ENCODE measurements at regions not wholly inside any gene's neighbourhood (a gene's known extent, or its start where the extent isn't known, plus 50 kb on each side); places are given as distances from the start of the nearest gene placed in this dataset.

- DNase-seq (ENCODE audit: low read depth, low spot score): no peak
These were observed 250.7 kb upstream of the NOX3 start for GRCh38 chr6:155706341-155706740.

- DNase-seq (ENCODE audit: low read depth, low spot score): no peak
These were observed 245.7 kb upstream of the NOX3 start for GRCh38 chr6:155701342-155701741.

DNA sequence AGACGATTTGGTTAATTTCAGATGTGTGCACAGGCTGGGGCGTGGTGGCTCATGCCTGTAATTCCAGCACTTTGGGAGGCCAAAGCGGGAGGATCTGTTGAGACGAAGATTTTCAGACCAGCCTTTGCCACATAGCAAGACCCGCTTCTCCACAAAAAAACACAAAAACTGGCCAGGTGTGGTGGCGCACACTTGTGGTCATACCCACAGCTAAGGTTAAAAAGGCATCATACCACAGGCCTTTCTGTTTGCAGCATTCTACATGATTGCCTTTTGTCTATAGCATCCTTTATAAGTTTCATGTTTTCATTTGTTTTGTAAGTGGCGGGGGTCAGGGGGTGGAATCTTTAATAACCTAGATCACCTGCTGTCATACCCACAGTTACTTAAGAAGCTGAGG lies 239.9 kb upstream of the NOX3 start:
- no peak for DNase-seq (ENCODE audit: low read depth, low spot score)

GRCh38 chr6:155694419-155694790 lies 238.8 kb upstream of the NOX3 start:
- DNase-seq (ENCODE audit: low read depth, low spot score): no peak

- no peak for DNase-seq (ENCODE audit: low read depth, low spot score)
These were observed 238.2 kb upstream of the NOX3 start for GRCh38 chr6:155693573-155694418.

DNA sequence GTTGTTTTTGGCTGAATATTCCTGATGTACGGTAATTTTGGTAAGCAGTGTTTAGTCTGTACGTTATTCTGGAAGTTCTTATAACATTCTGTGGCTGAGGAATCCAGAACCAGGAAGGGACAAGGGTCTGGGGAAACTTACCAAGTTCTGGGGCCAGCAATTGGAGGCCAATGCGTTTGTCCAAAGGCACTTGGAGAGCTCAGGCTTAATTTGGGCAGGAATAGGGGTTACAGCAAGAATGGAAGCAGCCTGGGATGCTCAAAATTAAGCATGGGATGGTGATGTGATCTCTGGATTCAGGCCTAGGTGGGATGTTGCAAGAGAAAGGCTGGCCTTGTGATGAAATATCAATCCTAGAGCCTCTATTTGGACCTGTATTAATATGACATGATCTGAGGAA lies 235.2 kb upstream of the NOX3 start:
- no peak for DNase-seq (ENCODE audit: low read depth, low spot score)

DNA sequence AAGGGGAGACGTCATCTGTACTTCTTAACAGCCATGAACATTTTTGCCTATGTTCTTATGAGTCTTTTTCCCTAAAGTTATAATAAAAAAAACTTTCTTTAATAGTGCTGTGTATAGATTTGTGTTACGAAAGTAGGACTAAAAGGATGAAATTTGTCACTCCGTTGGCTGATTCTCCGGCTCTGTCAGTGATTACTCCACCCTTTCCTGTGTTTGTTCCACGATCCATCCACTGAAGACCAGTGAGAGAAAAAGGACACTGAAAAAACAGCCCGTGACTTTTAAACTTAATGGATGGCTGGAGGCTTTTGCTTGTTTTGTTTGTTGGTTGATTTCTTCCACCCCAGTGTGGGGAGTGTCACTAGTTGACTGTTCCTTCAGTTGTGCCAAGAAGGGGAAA lies 232.0 kb upstream of the NOX3 start:
- no peak for DNase-seq (ENCODE audit: low read depth, low spot score)

DNA sequence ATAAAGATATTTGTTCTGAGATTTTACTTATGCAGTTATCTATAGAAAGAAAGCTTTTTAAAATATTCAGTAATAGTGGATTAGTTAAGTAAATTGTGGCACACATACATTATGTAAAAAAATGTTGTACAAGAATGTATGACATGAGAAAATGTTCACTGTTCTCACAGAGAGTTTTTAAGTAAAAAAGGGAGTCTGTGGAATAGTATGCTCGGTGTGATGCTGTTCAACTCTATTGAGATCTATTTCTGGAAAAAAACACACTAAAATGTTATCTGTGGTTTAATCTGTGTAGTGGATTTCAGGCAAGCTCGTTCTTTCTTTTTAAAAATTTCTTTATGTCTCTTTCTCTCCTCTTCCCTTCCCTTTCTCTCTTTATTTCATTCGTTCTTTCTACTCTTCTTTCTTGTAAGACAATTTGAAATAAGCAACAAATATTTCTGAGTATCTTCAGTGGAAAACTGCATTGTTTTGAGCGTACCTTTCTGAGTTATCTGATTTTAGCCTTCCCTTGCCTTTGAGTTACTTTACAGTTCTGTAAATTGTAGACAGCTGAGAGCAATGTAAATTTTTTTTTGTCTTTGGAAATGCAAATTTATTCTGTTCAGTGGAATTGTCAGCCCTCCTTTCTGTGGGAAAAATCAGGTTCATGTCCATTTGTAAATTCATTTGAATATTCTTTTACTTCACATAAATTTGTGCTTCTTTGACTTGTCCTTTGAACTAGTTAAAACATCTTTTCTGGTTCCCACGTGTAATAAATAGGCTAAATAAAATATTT lies 229.0 kb upstream of the NOX3 start:
- no peak for DNase-seq (ENCODE audit: low read depth, low spot score)

- no peak for DNase-seq (ENCODE audit: low read depth, low spot score)
These were observed 222.7 kb upstream of the NOX3 start for GRCh38 chr6:155678361-155678760.

- DNase-seq (ENCODE audit: low read depth, low spot score): no peak
These were observed 220.7 kb upstream of the NOX3 start for GRCh38 chr6:155676346-155676745.

GRCh38 chr6:155670655-155671054 lies 215.0 kb upstream of the NOX3 start:
- no peak for DNase-seq (ENCODE audit: low read depth, low spot score)

GRCh38 chr6:155660251-155660977 lies 204.8 kb upstream of the NOX3 start:
- no peak for DNase-seq (ENCODE audit: low read depth, low spot score)

GRCh38 chr6:155656024-155656423 lies 200.4 kb upstream of the NOX3 start:
- no peak for DNase-seq (ENCODE audit: low read depth, low spot score)

DNA sequence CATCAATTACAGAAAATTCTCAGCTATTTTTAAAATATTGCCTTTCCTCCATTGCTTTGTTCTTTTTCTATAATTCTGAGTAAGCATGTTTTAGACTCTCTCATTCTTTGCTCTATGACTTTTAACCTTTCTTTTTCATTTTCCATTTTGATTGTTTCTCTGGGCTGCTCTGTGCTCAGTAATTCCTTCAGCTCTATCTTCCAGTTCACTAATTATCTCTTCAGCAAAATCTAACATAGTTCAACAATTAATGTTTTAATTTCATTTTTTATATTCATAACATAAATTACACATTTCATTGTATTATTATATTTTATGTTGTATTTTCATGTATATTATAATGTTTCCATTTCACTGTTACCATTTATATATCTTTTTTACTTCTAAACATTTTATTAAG lies 198.8 kb upstream of the NOX3 start:
- no peak for DNase-seq (ENCODE audit: low read depth, low spot score)

DNA sequence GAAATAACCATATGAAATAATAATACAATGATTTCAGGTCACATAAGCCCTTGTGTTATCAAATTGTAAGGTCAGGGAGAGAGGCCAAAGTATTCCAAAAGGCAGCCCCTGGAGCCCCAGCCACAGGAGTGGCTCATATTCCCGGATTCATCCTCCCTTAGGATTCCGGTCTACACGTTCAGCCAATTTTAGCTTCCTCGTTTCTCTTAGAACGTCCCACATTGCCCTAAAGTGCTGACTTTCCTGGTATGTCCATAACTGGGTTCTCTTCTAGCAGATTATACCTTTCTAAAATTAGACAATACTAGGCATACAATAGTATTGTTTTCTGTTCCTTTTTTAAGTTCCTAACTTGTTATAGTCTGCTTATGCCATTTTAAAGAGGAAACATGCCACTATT lies 192.7 kb upstream of the NOX3 start:
- DNase-seq (ENCODE audit: low read depth, low spot score): no peak

DNA sequence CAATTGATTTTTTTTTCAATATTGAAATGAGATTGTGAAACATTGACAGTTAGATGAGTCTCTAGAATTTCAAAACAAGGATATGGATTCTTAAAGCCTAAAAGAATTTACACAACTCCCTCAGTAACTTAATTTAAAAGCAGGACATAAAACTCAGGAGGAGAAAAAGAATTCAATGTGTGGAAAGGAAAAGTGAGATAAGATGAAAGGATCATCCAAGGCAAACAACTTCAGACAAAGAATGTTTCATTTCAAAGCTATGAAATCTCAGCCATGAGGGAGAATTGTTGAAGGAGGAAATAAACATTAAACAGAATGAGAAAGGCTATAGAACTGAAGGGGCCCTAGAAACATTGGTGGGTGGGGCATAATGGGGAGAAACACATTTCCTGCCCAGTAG lies 191.7 kb upstream of the NOX3 start:
- no peak for DNase-seq (ENCODE audit: low read depth, low spot score)

DNA sequence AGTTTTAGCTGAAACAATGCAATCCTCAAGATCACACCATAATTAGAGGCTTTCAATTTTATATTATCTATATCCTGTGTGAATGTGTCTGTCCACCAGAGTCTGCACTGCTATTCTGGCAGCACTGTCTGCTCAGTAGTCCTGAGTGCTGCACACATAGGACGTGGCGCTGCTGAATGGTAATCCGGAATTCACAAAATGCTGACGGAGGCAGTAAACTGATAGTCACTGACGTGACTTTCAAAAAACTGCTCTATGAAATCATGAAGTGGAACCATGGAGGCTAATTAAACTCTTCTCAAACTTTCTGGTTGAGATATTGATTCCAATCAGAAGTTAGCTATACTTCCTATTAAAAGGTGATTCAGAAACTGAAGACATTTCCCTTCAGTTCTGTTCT lies 190.8 kb upstream of the NOX3 start:
- no peak for DNase-seq (ENCODE audit: low read depth, low spot score)

DNA sequence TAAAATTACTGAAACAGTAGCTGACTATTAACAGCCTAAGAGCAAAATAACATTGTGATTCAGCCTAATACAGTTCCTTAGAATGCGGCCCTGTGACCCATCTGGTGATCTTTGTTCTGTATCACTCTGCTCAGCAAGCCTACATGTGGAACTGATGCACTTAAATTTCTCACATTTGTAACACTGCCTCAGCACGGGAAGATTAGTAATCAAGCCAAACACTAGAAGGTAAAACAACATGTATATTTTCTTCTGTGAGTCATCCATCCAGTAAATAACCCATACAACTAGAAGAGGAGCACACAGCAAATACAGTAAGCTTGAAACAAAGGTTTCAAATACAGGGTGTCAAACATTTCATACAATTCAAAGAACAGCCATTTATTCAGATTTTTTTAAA lies 189.7 kb upstream of the NOX3 start:
- no peak for DNase-seq (ENCODE audit: low read depth, low spot score)

GRCh38 chr6:155641603-155642002 lies 186.0 kb upstream of the NOX3 start:
- no peak for DNase-seq (ENCODE audit: low read depth, low spot score)

GRCh38 chr6:155638200-155638599 lies 182.6 kb upstream of the NOX3 start:
- DNase-seq (ENCODE audit: low read depth, low spot score): no peak

DNA sequence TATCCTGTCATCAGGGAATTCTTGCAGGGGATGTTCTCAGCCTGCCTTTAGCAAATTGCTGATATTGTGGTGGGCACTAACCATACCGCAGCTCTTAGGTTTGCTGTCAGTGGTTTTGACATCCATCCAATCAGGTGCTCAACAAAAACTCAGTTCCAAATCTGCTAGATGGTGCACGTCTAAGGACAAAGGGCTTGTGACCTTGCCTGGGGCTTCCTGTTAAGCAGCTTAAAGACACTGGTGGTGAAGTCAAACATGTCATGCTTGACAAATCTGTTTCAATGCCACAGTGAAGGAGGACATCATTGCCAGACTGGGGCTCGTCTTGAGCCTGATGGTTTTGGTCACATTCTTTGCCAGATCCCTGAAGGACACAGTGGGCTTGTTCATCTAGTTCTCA lies 179.8 kb upstream of the NOX3 start:
- DNase-seq (ENCODE audit: low read depth, low spot score): no peak

- no peak for DNase-seq (ENCODE audit: low read depth, low spot score)
These were observed 174.4 kb upstream of the NOX3 start for GRCh38 chr6:155630085-155630484.

All from pulmonary artery endothelial cell (primary cell).